Loucy (cell line): ENCODE measurements at regions not wholly inside any gene's neighbourhood (a gene's known extent, or its start where the extent isn't known, plus 50 kb on each side); places are given as distances from the start of the nearest gene placed in this dataset.

Experiments
- EZH2phosphoT487 ChIP-seq: fragments of 200-600 bp; IDR thresholded peaks from 2 replicates; pipeline ENCODE4 v1.6.1; 2018; ENCODE audit warnings: antibody characterized with exemption, mild to moderate bottlenecking, moderate library complexity, borderline replicate concordance
- TF ChIP-seq, protein P1 (sequence below): fragments of 200-600 bp; sonication (generic); conservative IDR thresholded peaks from 2 replicates; pipeline ENCODE4 v1.5.1; 2014; ENCODE audit warnings: mild to moderate bottlenecking, antibody characterized with exemption, low read length

DNA sequence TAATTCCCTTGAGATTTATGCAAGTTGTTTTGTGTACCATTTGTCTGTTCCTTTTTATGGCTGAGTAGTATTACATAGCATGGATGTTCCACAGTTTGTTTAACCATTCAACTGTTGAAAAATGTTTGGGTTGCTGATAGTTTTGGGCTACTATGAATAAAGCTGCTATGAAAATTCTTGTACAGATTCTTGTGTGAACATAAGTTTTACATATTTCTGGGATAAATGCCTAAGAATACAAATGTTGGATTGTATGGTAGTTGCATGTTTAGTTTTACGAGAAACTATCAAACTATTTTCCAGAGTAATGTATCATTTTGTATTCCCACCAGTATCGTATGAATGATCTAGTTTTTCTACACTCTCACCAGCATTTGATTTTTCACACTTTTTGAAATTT lies 407.3 kb downstream of the PLCL1 start:
- TF ChIP-seq, protein P1, sequence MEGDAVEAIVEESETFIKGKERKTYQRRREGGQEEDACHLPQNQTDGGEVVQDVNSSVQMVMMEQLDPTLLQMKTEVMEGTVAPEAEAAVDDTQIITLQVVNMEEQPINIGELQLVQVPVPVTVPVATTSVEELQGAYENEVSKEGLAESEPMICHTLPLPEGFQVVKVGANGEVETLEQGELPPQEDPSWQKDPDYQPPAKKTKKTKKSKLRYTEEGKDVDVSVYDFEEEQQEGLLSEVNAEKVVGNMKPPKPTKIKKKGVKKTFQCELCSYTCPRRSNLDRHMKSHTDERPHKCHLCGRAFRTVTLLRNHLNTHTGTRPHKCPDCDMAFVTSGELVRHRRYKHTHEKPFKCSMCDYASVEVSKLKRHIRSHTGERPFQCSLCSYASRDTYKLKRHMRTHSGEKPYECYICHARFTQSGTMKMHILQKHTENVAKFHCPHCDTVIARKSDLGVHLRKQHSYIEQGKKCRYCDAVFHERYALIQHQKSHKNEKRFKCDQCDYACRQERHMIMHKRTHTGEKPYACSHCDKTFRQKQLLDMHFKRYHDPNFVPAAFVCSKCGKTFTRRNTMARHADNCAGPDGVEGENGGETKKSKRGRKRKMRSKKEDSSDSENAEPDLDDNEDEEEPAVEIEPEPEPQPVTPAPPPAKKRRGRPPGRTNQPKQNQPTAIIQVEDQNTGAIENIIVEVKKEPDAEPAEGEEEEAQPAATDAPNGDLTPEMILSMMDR, result no peak
- TF ChIP-seq EZH2phosphoT487, result no peak
